ENCODE measurements at regions not wholly inside any gene's neighbourhood (a gene's known extent, or its start where the extent isn't known, plus 50 kb on each side); places are given as distances from the start of the nearest gene placed in this dataset.

- no peak overlapping the region for H2AFZ ChIP-seq (ENCODE audit: insufficient read depth, low read depth, low read length, poor library complexity, severe bottlenecking)
- no peaks in the 10 kb centered on the region for H3K27me3 ChIP-seq (ENCODE audit: control insufficient read depth in 2 of 2, insufficient read depth in 2 of 2, low read length in 2 of 2)
- Mint-ChIP-seq H3K9me3 (peaks cover 0 to 10% (median 4%) of the 10 kb centered on the region in 7 donors), H3K27ac (no peak overlapping the region), H3K27me3 (ENCODE audit: low read depth in 3 of 3) (peaks cover 0 to 2% (median 0%) of the 10 kb centered on the region in 3 donors), H3K36me3 (no peaks in the 10 kb centered on the region), H3K4me1 (no peaks in the 10 kb centered on the region), H3K4me3 (no peak overlapping the region)
- H3K4me3 ChIP-seq (replicated peaks in 1 of 3; ENCODE audit: low read depth in 2 of 3, low read length in 3 of 3), result no peak overlapping the region
- intact Hi-C loops (cut with micrococcal nuclease), result no loop called here
- no peak overlapping the region for H3K4me2 ChIP-seq (replicated peaks; ENCODE audit: extremely low read depth, low read length, poor library complexity, severe bottlenecking)
- H3K79me2 ChIP-seq (ENCODE audit: insufficient read depth, low read length), result no peaks in the 10 kb centered on the region
- no peak overlapping the region for H3K27ac ChIP-seq (ENCODE audit: low read depth in 1 of 2, low read length in 2 of 2)
- no CpG with 5 or more reads among the region's 2 CpGs for WGBS (ENCODE audit: insufficient coverage)
- H3K4me1 ChIP-seq (ENCODE audit: control insufficient read depth in 1 of 2, insufficient read depth in 2 of 2, low read length in 2 of 2), result no peaks in the 10 kb centered on the region
- no peak for DNase-seq
- no peaks in the 10 kb centered on the region for H4K20me1 ChIP-seq (ENCODE audit: insufficient read depth, low read length)
- TF ChIP-seq CTCF (IDR thresholded peaks at IDR 0.05), result no peak
- H3K9me3 ChIP-seq (replicated peaks in 1 of 2; ENCODE audit: control insufficient read depth in 1 of 2, insufficient read depth in 1 of 2, low read length in 2 of 2), result peaks cover 0 to 2% of the 10 kb centered on the region in 2 donors
- no peak overlapping the region for H3K9ac ChIP-seq (ENCODE audit: insufficient read depth, low read length, poor library complexity, severe bottlenecking)
- H3K36me3 ChIP-seq (replicated peaks in 1 of 2; ENCODE audit: control insufficient read depth in 1 of 2, insufficient read depth in 2 of 2, low read length in 2 of 2), result no peaks in the 10 kb centered on the region
Measured at GRCh38 chr18:73826098-73826497, 321.5 kb downstream of the FBXO15 start.

GRCh38 chr18:73824671-73825070 is 323.0 kb downstream of the FBXO15 start:
- Histone ChIP-seq H3K4me1 (ENCODE audit: control insufficient read depth in 1 of 2, insufficient read depth in 2 of 2, low read length in 2 of 2) (no peaks in the 10 kb centered on the region), H3K79me2 (ENCODE audit: insufficient read depth, low read length) (no peaks in the 10 kb centered on the region), H3K9me3 (replicated peaks in 1 of 2; ENCODE audit: control insufficient read depth in 1 of 2, insufficient read depth in 1 of 2, low read length in 2 of 2) (no peaks in the 10 kb centered on the region), H4K20me1 (ENCODE audit: insufficient read depth, low read length) (no peaks in the 10 kb centered on the region), H3K27ac (ENCODE audit: low read depth in 1 of 2, low read length in 2 of 2) (no peak overlapping the region), H3K27me3 (ENCODE audit: control insufficient read depth in 2 of 2, insufficient read depth in 2 of 2, low read length in 2 of 2) (no peaks in the 10 kb centered on the region), H2AFZ (ENCODE audit: insufficient read depth, low read depth, low read length, poor library complexity, severe bottlenecking) (no peak overlapping the region), H3K4me2 (replicated peaks; ENCODE audit: extremely low read depth, low read length, poor library complexity, severe bottlenecking) (no peak overlapping the region), H3K9ac (ENCODE audit: insufficient read depth, low read length, poor library complexity, severe bottlenecking) (no peak overlapping the region), H3K4me3 (replicated peaks in 1 of 3; ENCODE audit: low read depth in 2 of 3, low read length in 3 of 3) (no peak overlapping the region), H3K36me3 (replicated peaks in 1 of 2; ENCODE audit: control insufficient read depth in 1 of 2, insufficient read depth in 2 of 2, low read length in 2 of 2) (no peaks in the 10 kb centered on the region)
- H3K9me3 Mint-ChIP-seq, result peaks cover 0 to 9% (median 2%) of the 10 kb centered on the region in 7 donors
- H3K36me3 Mint-ChIP-seq, result no peaks in the 10 kb centered on the region
- peaks cover 0 to 2% (median 0%) of the 10 kb centered on the region in 3 donors for H3K27me3 Mint-ChIP-seq (ENCODE audit: low read depth in 3 of 3)
- no peak for DNase-seq
- no peak overlapping the region for H3K27ac Mint-ChIP-seq
- WGBS (ENCODE audit: insufficient coverage), result no CpG with 5 or more reads among the region's 1 CpG
- TF ChIP-seq CTCF (IDR thresholded peaks at IDR 0.05), result no peak
- H3K4me1 Mint-ChIP-seq, result no peaks in the 10 kb centered on the region
- intact Hi-C loops (cut with micrococcal nuclease), result no loop called here
- H3K4me3 Mint-ChIP-seq, result no peak overlapping the region

Measured in CD14-positive monocyte (primary cell).